ENCODE measurements at regions not wholly inside any gene's neighbourhood (a gene's known extent, or its start where the extent isn't known, plus 50 kb on each side); places are given as distances from the start of the nearest gene placed in this dataset.
"Not testable (repeated sequence)": the region's sequence is repeated elsewhere in the genome, so short reads cannot be mapped to it uniquely, and the experiment has no call there.

DNA sequence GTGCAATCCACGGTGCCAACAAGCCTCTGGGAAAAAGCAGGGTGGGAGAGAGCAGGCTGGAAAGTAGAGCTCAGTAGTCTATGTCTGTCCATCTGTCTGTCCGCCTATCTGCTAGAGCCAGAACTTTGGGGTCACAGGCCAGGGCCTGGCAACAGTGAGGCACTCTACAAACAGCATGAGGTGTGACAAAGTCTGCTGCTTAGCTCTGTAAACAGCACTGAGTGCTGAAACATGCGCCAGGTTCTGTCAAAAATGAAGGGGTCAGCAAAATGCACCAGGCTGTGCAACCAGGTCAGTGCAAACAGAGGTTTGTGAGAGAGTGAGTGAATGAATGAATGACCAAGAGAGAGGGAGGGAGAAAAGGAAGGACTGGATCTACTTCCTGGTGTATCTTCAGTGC is 936.5 kb downstream of the SPATA31A6 start:
- H3K79me2 ChIP-seq (ENCODE audit: control insufficient read depth in 1 of 2, insufficient read depth in 2 of 2, low read length in 2 of 2); H3K4me1 ChIP-seq (replicated peaks in 1 of 4; ENCODE audit: control insufficient read depth in 3 of 4, insufficient read depth in 4 of 4, low read length in 3 of 4); H2BK120ac ChIP-seq (replicated peaks; ENCODE audit: low read depth, low read length); H2BK20ac ChIP-seq (ENCODE audit: low read length); H3K36me3 ChIP-seq (ENCODE audit: control insufficient read depth in 2 of 4, insufficient read depth in 4 of 4, low read length in 3 of 4); H3K27me3 ChIP-seq (replicated peaks in 1 of 4; ENCODE audit: control insufficient read depth in 3 of 4, extremely low read depth in 1 of 4, insufficient read depth in 3 of 4, low read length in 3 of 4); H2BK12ac ChIP-seq (ENCODE audit: low read depth, low read length); H3K14ac ChIP-seq (ENCODE audit: insufficient read length); POLR2A ChIA-PET (ENCODE audit: partially characterized antibody); H4K8ac ChIP-seq (ENCODE audit: extremely low read depth, insufficient read depth, low read length); CTCF ChIA-PET (ENCODE audit: partially characterized antibody); H2BK5ac ChIP-seq (ENCODE audit: low read depth, low read length); H3K23ac ChIP-seq (ENCODE audit: insufficient read length); H3K18ac ChIP-seq (ENCODE audit: extremely low read depth, low read length); H3K9ac ChIP-seq (replicated peaks in 1 of 4; ENCODE audit: extremely low read depth in 1 of 4, low read depth in 3 of 4, low read length in 3 of 4); FAIRE-seq; H2AK5ac ChIP-seq (ENCODE audit: low read depth, low read length); H4K91ac ChIP-seq (replicated peaks; ENCODE audit: insufficient read length, low read length); H2BK15ac ChIP-seq (ENCODE audit: low read length); DNase-seq (ENCODE audit: low read depth in 1 of 2, low spot score in 2 of 2); H2AFZ ChIP-seq (ENCODE audit: low read length); H3K23me2 ChIP-seq (ENCODE audit: low read depth, low read length); H3K27ac ChIP-seq (ENCODE audit: low read depth, low read length); H3K79me1 ChIP-seq (ENCODE audit: low read depth, low read length); H3K4me2 ChIP-seq (ENCODE audit: insufficient read depth in 1 of 2, low read depth in 2 of 2, low read length in 2 of 2); H4K5ac ChIP-seq (ENCODE audit: insufficient read length, low read depth, low read length); H4K20me1 ChIP-seq (replicated peaks in 1 of 2; ENCODE audit: control insufficient read depth in 1 of 2, insufficient read depth in 2 of 2, low read length in 2 of 2); H3K4ac ChIP-seq (replicated peaks; ENCODE audit: insufficient read length, low read depth, low read length); H3K4me3 ChIP-seq (ENCODE audit: extremely low read depth in 1 of 4, insufficient read depth in 2 of 4, low read depth in 3 of 4, low read length in 4 of 4); H3K56ac ChIP-seq (replicated peaks; ENCODE audit: insufficient read length, low read depth, low read length): not testable (repeated sequence)
- H3K9me3 ChIP-seq (ENCODE audit: insufficient read depth in 2 of 2, low read depth in 1 of 2, low read length in 1 of 2) = peaks cover 0 to 14% of the 10 kb centered on the region in 2 experiments; a peak in 2 of 4 replicates
- WGBS, 2 experiments (ENCODE audit: extremely low coverage in 1 of 2, insufficient coverage in 1 of 2, insufficient read length in 1 of 2, insufficient replicate concordance in 2 of 2, low coverage in 1 of 2, low lambda C conversion rate in 2 of 2, missing lambda C conversion rate in 1 of 2) = 77% methylated on average over 1 of the region's 3 CpGs; no CpG with 5 or more reads in 1 of the 2 experiments

DNA sequence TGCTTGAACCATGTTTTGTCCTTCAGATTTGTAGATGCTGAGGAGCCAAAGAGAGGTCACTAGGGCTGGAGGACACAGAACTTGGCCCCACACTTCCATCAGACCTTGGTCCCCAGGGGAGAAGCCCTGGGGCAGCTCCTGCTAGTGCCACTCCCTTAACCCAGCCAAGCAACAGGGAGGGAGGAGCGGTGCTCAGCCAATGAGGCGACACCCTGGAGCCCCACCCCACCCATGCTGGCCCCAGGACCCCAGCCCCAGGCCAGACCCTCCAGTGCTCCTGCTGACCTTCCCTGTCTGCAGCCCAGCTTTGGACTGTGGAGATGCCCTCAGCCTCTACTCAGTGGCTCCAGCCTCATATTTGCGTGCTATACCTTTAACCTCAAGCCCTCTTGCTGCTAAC is 942.4 kb downstream of the SPATA31A6 start:
- H3K4me2 ChIP-seq (ENCODE audit: insufficient read depth in 1 of 2, low read depth in 2 of 2, low read length in 2 of 2); H2BK20ac ChIP-seq (ENCODE audit: low read length); H2BK12ac ChIP-seq (ENCODE audit: low read depth, low read length); H2BK5ac ChIP-seq (ENCODE audit: low read depth, low read length); H3K79me1 ChIP-seq (ENCODE audit: low read depth, low read length); H3K9ac ChIP-seq (replicated peaks in 1 of 4; ENCODE audit: extremely low read depth in 1 of 4, low read depth in 3 of 4, low read length in 3 of 4); POLR2A ChIA-PET (ENCODE audit: partially characterized antibody); H2AFZ ChIP-seq (ENCODE audit: low read length); FAIRE-seq; H2AK5ac ChIP-seq (ENCODE audit: low read depth, low read length); H3K56ac ChIP-seq (replicated peaks; ENCODE audit: insufficient read length, low read depth, low read length); H2BK120ac ChIP-seq (replicated peaks; ENCODE audit: low read depth, low read length); H3K4ac ChIP-seq (replicated peaks; ENCODE audit: insufficient read length, low read depth, low read length); H3K23ac ChIP-seq (ENCODE audit: insufficient read length); H3K23me2 ChIP-seq (ENCODE audit: low read depth, low read length); DNase-seq (ENCODE audit: low read depth in 1 of 2, low spot score in 2 of 2); H3K27ac ChIP-seq (ENCODE audit: low read depth, low read length); H4K5ac ChIP-seq (ENCODE audit: insufficient read length, low read depth, low read length); H3K18ac ChIP-seq (ENCODE audit: extremely low read depth, low read length); H3K4me1 ChIP-seq (replicated peaks in 1 of 4; ENCODE audit: control insufficient read depth in 3 of 4, insufficient read depth in 4 of 4, low read length in 3 of 4); H3K36me3 ChIP-seq (ENCODE audit: control insufficient read depth in 2 of 4, insufficient read depth in 4 of 4, low read length in 3 of 4); H3K4me3 ChIP-seq (ENCODE audit: extremely low read depth in 1 of 4, insufficient read depth in 2 of 4, low read depth in 3 of 4, low read length in 4 of 4); H2BK15ac ChIP-seq (ENCODE audit: low read length); H3K27me3 ChIP-seq (replicated peaks in 1 of 4; ENCODE audit: control insufficient read depth in 3 of 4, extremely low read depth in 1 of 4, insufficient read depth in 3 of 4, low read length in 3 of 4); CTCF ChIA-PET (ENCODE audit: partially characterized antibody); H3K14ac ChIP-seq (ENCODE audit: insufficient read length); H4K91ac ChIP-seq (replicated peaks; ENCODE audit: insufficient read length, low read length); H4K20me1 ChIP-seq (replicated peaks in 1 of 2; ENCODE audit: control insufficient read depth in 1 of 2, insufficient read depth in 2 of 2, low read length in 2 of 2); H4K8ac ChIP-seq (ENCODE audit: extremely low read depth, insufficient read depth, low read length); H3K79me2 ChIP-seq (ENCODE audit: control insufficient read depth in 1 of 2, insufficient read depth in 2 of 2, low read length in 2 of 2): not testable (repeated sequence)
- H3K9me3 ChIP-seq (ENCODE audit: insufficient read depth in 2 of 2, low read depth in 1 of 2, low read length in 1 of 2) = peaks cover 0 to 14% of the 10 kb centered on the region in 2 experiments; a peak in 1 of 4 replicates
- WGBS, 2 experiments (ENCODE audit: extremely low coverage in 1 of 2, insufficient coverage in 1 of 2, insufficient read length in 1 of 2, insufficient replicate concordance in 2 of 2, low coverage in 1 of 2, low lambda C conversion rate in 2 of 2, missing lambda C conversion rate in 1 of 2) = 89% methylated on average over 1 of the region's 3 CpGs; no CpG with 5 or more reads in 1 of the 2 experiments

Measured in H1 (cell line).